SK-N-MC (cell line): ENCODE measurements at regions not wholly inside any gene's neighbourhood (a gene's known extent, or its start where the extent isn't known, plus 50 kb on each side); places are given as distances from the start of the nearest gene placed in this dataset.

Source experiments
- EZH2 ChIP-seq: fragments of 200-600 bp; sonication (generic); IDR thresholded peaks from one replicate; pipeline ENCODE4 v1.6.1; 2017; ENCODE audit warnings: antibody characterized with exemption
- FOXP2 ChIP-seq: optimal IDR thresholded peaks from 2 replicates; pipeline ENCODE3; 2011; ENCODE audit warnings: mild to moderate bottlenecking, moderate library complexity; ENCODE audit not compliant: insufficient read depth; ENCODE audit errors: extremely low read length, control extremely low read depth
- POLR2AphosphoS5 ChIP-seq: IDR thresholded peaks from 2 replicates; pipeline ENCODE4 v1.6.1; 2012; ENCODE audit warnings: mild to moderate bottlenecking, low read depth, low read length, borderline replicate concordance

- TF ChIP-seq EZH2 (no peak), POLR2AphosphoS5 (no peak), FOXP2 (no peak)
Measured at GRCh38 chr12:87806310-87806709, 222.9 kb downstream of the C12orf50 start.
